Osteoblast (primary cell): ENCODE measurements at regions not wholly inside any gene's neighbourhood (a gene's known extent, or its start where the extent isn't known, plus 50 kb on each side); places are given as distances from the start of the nearest gene placed in this dataset.

Experiments used
- DNase-seq: peaks from one replicate; pipeline ENCODE4 v3.0.0; 2011; ENCODE audit warnings: low spot score, mixed read lengths; ENCODE audit not compliant: insufficient read length; ENCODE audit errors: missing footprints
- H2AFZ ChIP-seq: 2 replicates; pipeline ENCODE4 v1.6.0; 2011; ENCODE audit warnings: mild to moderate bottlenecking, low read length
- H3K27ac ChIP-seq: 2 replicates; pipeline ENCODE4 v1.5.1; 2011; ENCODE audit warnings: mild to moderate bottlenecking, low read depth, low read length, moderate library complexity
- H3K27me3 ChIP-seq: 2 replicates; pipeline ENCODE4 v1.6.0; 2012; ENCODE audit warnings: mild to moderate bottlenecking, control low read depth, inconsistent platforms, low read length, moderate library complexity; ENCODE audit not compliant: insufficient read depth
- H3K36me3 ChIP-seq: 2 replicates; pipeline ENCODE4 v1.5.1; 2011; ENCODE audit warnings: mild to moderate bottlenecking, low read length, control low read depth, moderate library complexity; ENCODE audit not compliant: insufficient read depth
- H3K4me1 ChIP-seq: 2 replicates; pipeline ENCODE4 v1.5.1; 2011; ENCODE audit warnings: mild to moderate bottlenecking, low read length, control low read depth, moderate library complexity; ENCODE audit not compliant: insufficient read depth
- H3K4me2 ChIP-seq: 2 replicates; pipeline ENCODE4 v1.6.0; 2011; ENCODE audit warnings: mild to moderate bottlenecking, low read length; ENCODE audit not compliant: insufficient read depth
- H3K4me3 ChIP-seq: fragments of 200-600 bp; sonication (generic); 3 replicates; pipeline ENCODE4 v1.5.1; 2012; ENCODE audit warnings: mild to moderate bottlenecking, low read length, inconsistent platforms; ENCODE audit not compliant: insufficient read depth
- H3K79me2 ChIP-seq: 2 replicates; pipeline ENCODE4 v1.6.0; 2012; ENCODE audit warnings: mild to moderate bottlenecking, low read length, control low read depth, inconsistent platforms; ENCODE audit not compliant: insufficient read depth
- H3K9me3 ChIP-seq: 2 replicates; pipeline ENCODE4 v1.5.1; 2011; ENCODE audit warnings: low read depth, low read length, control low read depth
- H4K20me1 ChIP-seq: 2 replicates; pipeline ENCODE4 v1.6.0; 2012; ENCODE audit warnings: mild to moderate bottlenecking, low read length, control low read depth; ENCODE audit not compliant: insufficient read depth
- CTCF ChIP-seq: IDR thresholded peaks from 2 replicates; pipeline ENCODE4 v1.5.1; 2011; ENCODE audit warnings: mild to moderate bottlenecking, low read depth, low read length, moderate library complexity; ENCODE audit errors: extremely low read depth

- no peak for TF ChIP-seq CTCF
- Histone ChIP-seq H3K4me1 (no peaks in the 10 kb centered on the region), H3K4me2 (no peak overlapping the region), H2AFZ (no peak overlapping the region), H4K20me1 (no peaks in the 10 kb centered on the region), H3K36me3 (no peaks in the 10 kb centered on the region), H3K27me3 (no peaks in the 10 kb centered on the region), H3K79me2 (no peaks in the 10 kb centered on the region), H3K27ac (no peak overlapping the region), H3K9me3 (no peaks in the 10 kb centered on the region), H3K4me3 (no peak overlapping the region)
- DNase-seq: no peak
Measured at GRCh38 chr3:5321666-5322340, 134.3 kb downstream of the EDEM1 start.

GRCh38 chr3:5324780-5325179, 137.3 kb downstream of the EDEM1 start:
- no peaks in the 10 kb centered on the region for H3K79me2 ChIP-seq
- TF ChIP-seq CTCF: no peak
- no peaks in the 10 kb centered on the region for H3K4me1 ChIP-seq
- no peak for DNase-seq
- no peak overlapping the region for H3K27ac ChIP-seq
- no peak overlapping the region for H3K4me3 ChIP-seq
- no peaks in the 10 kb centered on the region for H3K9me3 ChIP-seq
- H3K4me2 ChIP-seq: no peak overlapping the region
- no peaks in the 10 kb centered on the region for H3K27me3 ChIP-seq
- H2AFZ ChIP-seq: no peak overlapping the region
- no peaks in the 10 kb centered on the region for H3K36me3 ChIP-seq
- H4K20me1 ChIP-seq: no peaks in the 10 kb centered on the region

- no peaks in the 10 kb centered on the region for H3K36me3 ChIP-seq
- no peak overlapping the region for H3K4me3 ChIP-seq
- H3K79me2 ChIP-seq: no peaks in the 10 kb centered on the region
- H3K9me3 ChIP-seq: no peaks in the 10 kb centered on the region
- no peaks in the 10 kb centered on the region for H3K27me3 ChIP-seq
- no peak for DNase-seq
- no peaks in the 10 kb centered on the region for H3K4me1 ChIP-seq
- H4K20me1 ChIP-seq: no peaks in the 10 kb centered on the region
- H3K27ac ChIP-seq: no peak overlapping the region
- no peak overlapping the region for H3K4me2 ChIP-seq
- TF ChIP-seq CTCF: no peak
- no peak overlapping the region for H2AFZ ChIP-seq
Measured at GRCh38 chr3:5330152-5330810, 142.8 kb downstream of the EDEM1 start.

GRCh38 chr3:5331567-5332269, 144.2 kb downstream of the EDEM1 start:
- no peaks in the 10 kb centered on the region for H3K36me3 ChIP-seq
- H3K4me2 ChIP-seq: no peak overlapping the region
- H3K27me3 ChIP-seq: no peaks in the 10 kb centered on the region
- H3K27ac ChIP-seq: no peak overlapping the region
- no peak for TF ChIP-seq CTCF
- DNase-seq: no peak
- no peaks in the 10 kb centered on the region for H3K9me3 ChIP-seq
- H3K79me2 ChIP-seq: no peaks in the 10 kb centered on the region
- H3K4me3 ChIP-seq: no peak overlapping the region
- no peak overlapping the region for H2AFZ ChIP-seq
- H3K4me1 ChIP-seq: no peaks in the 10 kb centered on the region
- no peaks in the 10 kb centered on the region for H4K20me1 ChIP-seq
